ENCODE measurements at regions not wholly inside any gene's neighbourhood (a gene's known extent, or its start where the extent isn't known, plus 50 kb on each side); places are given as distances from the start of the nearest gene placed in this dataset.

- DNase-seq: no peak
- Histone ChIP-seq H3K9me2 (ENCODE audit: insufficient read depth) (no peaks in the 10 kb centered on the region), H3F3A (ENCODE audit: insufficient read depth, low read depth) (no peaks in the 10 kb centered on the region), H3K9me3 (ENCODE audit: insufficient read depth, low read depth) (no peaks in the 10 kb centered on the region), H3K4me2 (no peak overlapping the region), H3K27me3 (ENCODE audit: insufficient read depth, low read depth) (peaks cover 22% of the 10 kb centered on the region), H3K4me3 (no peak overlapping the region), H4K20me1 (ENCODE audit: insufficient read depth) (no peaks in the 10 kb centered on the region), H3K79me2 (ENCODE audit: low read depth) (no peaks in the 10 kb centered on the region), H2AFZ (no peak overlapping the region), H3K27ac (no peak overlapping the region), H3K4me1 (replicated peaks; ENCODE audit: insufficient read depth) (no peaks in the 10 kb centered on the region), H3K36me3 (ENCODE audit: low read depth) (no peaks in the 10 kb centered on the region)
- no peak for TF ChIP-seq CTCF (conservative IDR thresholded peaks at IDR 0.05)
- no peak for TF ChIP-seq EZH2 (IDR thresholded peaks at IDR 0.05; ENCODE audit: low read depth)
- no TSS peak for BruUV-seq (replicated peaks)
- intact Hi-C loops (cut with micrococcal nuclease; ENCODE audit: unreplicated experiment): no loop called here
- ChIA-PET CTCF (no interaction called here), POLR2A (ENCODE audit: unreplicated experiment) (no interaction called here)
These were observed 353.6 kb downstream of the FGF9 start for GRCh38 chr13:22024381-22024994.

GRCh38 chr13:22027566-22027965 is 356.7 kb downstream of the FGF9 start:
- Histone ChIP-seq H3K9me3 (ENCODE audit: insufficient read depth, low read depth) (no peaks in the 10 kb centered on the region), H3K4me1 (replicated peaks; ENCODE audit: insufficient read depth) (no peaks in the 10 kb centered on the region), H3K27ac (no peak overlapping the region), H3K27me3 (ENCODE audit: insufficient read depth, low read depth) (peaks cover 39% of the 10 kb centered on the region), H3K4me3 (no peak overlapping the region), H4K20me1 (ENCODE audit: insufficient read depth) (no peaks in the 10 kb centered on the region), H3K9me2 (ENCODE audit: insufficient read depth) (no peaks in the 10 kb centered on the region), H2AFZ (no peak overlapping the region), H3K79me2 (ENCODE audit: low read depth) (no peaks in the 10 kb centered on the region), H3K4me2 (no peak overlapping the region), H3F3A (ENCODE audit: insufficient read depth, low read depth) (no peaks in the 10 kb centered on the region), H3K36me3 (ENCODE audit: low read depth) (no peaks in the 10 kb centered on the region)
- no peak for DNase-seq
- ChIA-PET POLR2A (ENCODE audit: unreplicated experiment) (no interaction called here), CTCF (no interaction called here)
- intact Hi-C loops (cut with micrococcal nuclease; ENCODE audit: unreplicated experiment): no loop called here
- TF ChIP-seq EZH2 (IDR thresholded peaks at IDR 0.05; ENCODE audit: low read depth): no peak
- no peak for TF ChIP-seq CTCF (conservative IDR thresholded peaks at IDR 0.05)
- BruUV-seq (replicated peaks): no TSS peak

GRCh38 chr13:22028831-22029230 is 358.0 kb downstream of the FGF9 start:
- no peak overlapping the region for H3K27ac ChIP-seq
- intact Hi-C loops (cut with micrococcal nuclease; ENCODE audit: unreplicated experiment): no loop called here
- POLR2A ChIA-PET (ENCODE audit: unreplicated experiment): no interaction called here
- DNase-seq: no peak
- no TSS peak for BruUV-seq (replicated peaks)
- no peaks in the 10 kb centered on the region for H3K4me1 ChIP-seq (replicated peaks; ENCODE audit: insufficient read depth)
- H2AFZ ChIP-seq: no peak overlapping the region
- no peaks in the 10 kb centered on the region for H3F3A ChIP-seq (ENCODE audit: insufficient read depth, low read depth)
- CTCF ChIA-PET: no interaction called here
- H3K79me2 ChIP-seq (ENCODE audit: low read depth): no peaks in the 10 kb centered on the region
- no peaks in the 10 kb centered on the region for H3K9me2 ChIP-seq (ENCODE audit: insufficient read depth)
- no peaks in the 10 kb centered on the region for H3K36me3 ChIP-seq (ENCODE audit: low read depth)
- no peaks in the 10 kb centered on the region for H3K9me3 ChIP-seq (ENCODE audit: insufficient read depth, low read depth)
- no peak overlapping the region for H3K4me2 ChIP-seq
- H3K4me3 ChIP-seq: no peak overlapping the region
- peaks cover 43% of the 10 kb centered on the region for H3K27me3 ChIP-seq (ENCODE audit: insufficient read depth, low read depth)
- no peak for TF ChIP-seq CTCF (conservative IDR thresholded peaks at IDR 0.05)
- no peaks in the 10 kb centered on the region for H4K20me1 ChIP-seq (ENCODE audit: insufficient read depth)
